ENCODE measurements at regions not wholly inside any gene's neighbourhood (a gene's known extent, or its start where the extent isn't known, plus 50 kb on each side); places are given as distances from the start of the nearest gene placed in this dataset.
"Not testable (repeated sequence)": the region's sequence is repeated elsewhere in the genome, so short reads cannot be mapped to it uniquely, and the experiment has no call there.

GRCh38 chr5:8676695-8677094, 807.7 kb downstream of the MTRR start:
- no peak for DNase-seq

GRCh38 chr5:8682381-8682780, 813.4 kb downstream of the MTRR start:
- no peak for DNase-seq

GRCh38 chr5:8683496-8683895, 814.5 kb downstream of the MTRR start:
- no peak for DNase-seq

GRCh38 chr5:8685704-8686103, 816.8 kb downstream of the MTRR start:
- DNase-seq, result no peak

- DNase-seq, result no peak
These were observed 817.8 kb downstream of the MTRR start for GRCh38 chr5:8686707-8687106.

- no peak for DNase-seq
These were observed 820.8 kb downstream of the MTRR start for GRCh38 chr5:8689773-8690172.

- DNase-seq, result no peak
These were observed 822.3 kb downstream of the MTRR start for GRCh38 chr5:8691221-8691620.

- DNase-seq, result no peak
These were observed 824.4 kb downstream of the MTRR start for GRCh38 chr5:8693341-8693844.

- no peak for DNase-seq
These were observed 825.6 kb downstream of the MTRR start for GRCh38 chr5:8694545-8694944.

GRCh38 chr5:8695902-8696845, 827.2 kb downstream of the MTRR start:
- DNase-seq, result no peak

GRCh38 chr5:8700222-8700621, 831.3 kb downstream of the MTRR start:
- no peak for DNase-seq

- no peak for DNase-seq
These were observed 831.7 kb downstream of the MTRR start for GRCh38 chr5:8700671-8701070.

GRCh38 chr5:8701251-8701650, 832.3 kb downstream of the MTRR start:
- DNase-seq, result no peak

GRCh38 chr5:8710426-8710930, 835.4 kb downstream of the SEMA5A start:
- no peak for DNase-seq

- DNase-seq, result no peak
These were observed 831.7 kb downstream of the SEMA5A start for GRCh38 chr5:8714198-8714597.

- DNase-seq, result no peak
These were observed 831.0 kb downstream of the SEMA5A start for GRCh38 chr5:8714861-8715260.

- no peak for DNase-seq
These were observed 826.1 kb downstream of the SEMA5A start for GRCh38 chr5:8719796-8720195.

- DNase-seq, result no peak
These were observed 825.4 kb downstream of the SEMA5A start for GRCh38 chr5:8720506-8720905.

GRCh38 chr5:8721536-8721935, 824.3 kb downstream of the SEMA5A start:
- DNase-seq, result no peak

GRCh38 chr5:8726383-8727036, 819.4 kb downstream of the SEMA5A start:
- DNase-seq, result no peak

- DNase-seq, result no peak
These were observed 818.5 kb downstream of the SEMA5A start for GRCh38 chr5:8727396-8727795.

GRCh38 chr5:8729437-8729836, 816.4 kb downstream of the SEMA5A start:
- DNase-seq, result no peak

- no peak for DNase-seq
These were observed 815.7 kb downstream of the SEMA5A start for GRCh38 chr5:8730194-8730593.

GRCh38 chr5:8731110-8731509, 814.8 kb downstream of the SEMA5A start:
- DNase-seq, result not testable (repeated sequence)
